ENCODE measurements at regions not wholly inside any gene's neighbourhood (a gene's known extent, or its start where the extent isn't known, plus 50 kb on each side); places are given as distances from the start of the nearest gene placed in this dataset.

GRCh38 chr13:75910591-75910990, 274.5 kb downstream of the LMO7 start:
- DNase-seq (ENCODE audit: low read depth in 1 of 2, low spot score in 2 of 2) (no peak), FAIRE-seq (no peak)
- H3K9ac ChIP-seq (replicated peaks in 1 of 4; ENCODE audit: extremely low read depth in 1 of 4, low read depth in 3 of 4, low read length in 3 of 4): no peak overlapping the region
- no peak overlapping the region for H2AFZ ChIP-seq (ENCODE audit: low read length)
- H3K27ac ChIP-seq (ENCODE audit: low read depth, low read length): no peak overlapping the region
- H3K18ac ChIP-seq (ENCODE audit: extremely low read depth, low read length): no peak overlapping the region
- no peak overlapping the region for H3K4ac ChIP-seq (replicated peaks; ENCODE audit: insufficient read length, low read depth, low read length)
- no peak overlapping the region for H3K4me3 ChIP-seq (ENCODE audit: extremely low read depth in 1 of 4, insufficient read depth in 2 of 4, low read depth in 3 of 4, low read length in 4 of 4)
- no peak overlapping the region for H2BK5ac ChIP-seq (ENCODE audit: low read depth, low read length)
- H3K23ac ChIP-seq (ENCODE audit: insufficient read length): no peak overlapping the region
- no peaks in the 10 kb centered on the region for H3K27me3 ChIP-seq (replicated peaks in 1 of 4; ENCODE audit: control insufficient read depth in 3 of 4, extremely low read depth in 1 of 4, insufficient read depth in 3 of 4, low read length in 3 of 4)
- no peaks in the 10 kb centered on the region for H3K79me2 ChIP-seq (ENCODE audit: control insufficient read depth in 1 of 2, insufficient read depth in 2 of 2, low read length in 2 of 2)
- CTCF ChIA-PET (ENCODE audit: partially characterized antibody): interaction anchor here (1.1 to 6.4 kb wide), 3 partner anchors 34 to 41 kb away, joined by 3 to 31 read pairs (median 22); no protein-coding TSS in a partner anchor
- H2BK15ac ChIP-seq (ENCODE audit: low read length): no peak overlapping the region
- no peaks in the 10 kb centered on the region for H3K79me1 ChIP-seq (ENCODE audit: low read depth, low read length)
- H3K4me2 ChIP-seq (ENCODE audit: insufficient read depth in 1 of 2, low read depth in 2 of 2, low read length in 2 of 2): no peak overlapping the region
- whole genome bisulfite sequencing, 2 experiments (ENCODE audit: extremely low coverage in 1 of 2, insufficient coverage in 1 of 2, insufficient read length in 1 of 2, insufficient replicate concordance in 2 of 2, low coverage in 1 of 2, low lambda C conversion rate in 2 of 2, missing lambda C conversion rate in 1 of 2): 82% methylated on average over 2 of the region's 2 CpGs; no CpG with 5 or more reads in 1 of the 2 experiments
- H3K4me1 ChIP-seq (replicated peaks in 1 of 4; ENCODE audit: control insufficient read depth in 3 of 4, insufficient read depth in 4 of 4, low read length in 3 of 4): no peaks in the 10 kb centered on the region
- no peaks in the 10 kb centered on the region for H4K20me1 ChIP-seq (replicated peaks in 1 of 2; ENCODE audit: control insufficient read depth in 1 of 2, insufficient read depth in 2 of 2, low read length in 2 of 2)
- H2BK20ac ChIP-seq (ENCODE audit: low read length): no peak overlapping the region
- H3K9me3 ChIP-seq (ENCODE audit: insufficient read depth in 2 of 2, low read depth in 1 of 2, low read length in 1 of 2): no peaks in the 10 kb centered on the region
- no peak overlapping the region for H2BK120ac ChIP-seq (replicated peaks; ENCODE audit: low read depth, low read length)
- H4K5ac ChIP-seq (ENCODE audit: insufficient read length, low read depth, low read length): no peak overlapping the region
- H3K14ac ChIP-seq (ENCODE audit: insufficient read length): no peak overlapping the region
- H2AK5ac ChIP-seq (ENCODE audit: low read depth, low read length): no peak overlapping the region
- H3K36me3 ChIP-seq (ENCODE audit: control insufficient read depth in 2 of 4, insufficient read depth in 4 of 4, low read length in 3 of 4): no peaks in the 10 kb centered on the region
- no peak overlapping the region for H3K56ac ChIP-seq (replicated peaks; ENCODE audit: insufficient read length, low read depth, low read length)
- H4K8ac ChIP-seq (ENCODE audit: extremely low read depth, insufficient read depth, low read length): no peak overlapping the region
- POLR2A ChIA-PET (ENCODE audit: partially characterized antibody): no interaction called here
- no peak overlapping the region for H4K91ac ChIP-seq (replicated peaks; ENCODE audit: insufficient read length, low read length)
- no peaks in the 10 kb centered on the region for H3K23me2 ChIP-seq (ENCODE audit: low read depth, low read length)
- no peak overlapping the region for H2BK12ac ChIP-seq (ENCODE audit: low read depth, low read length)
- TF ChIP-seq RXRA (IDR thresholded peaks at IDR 0.05; ENCODE audit: insufficient read depth, low read depth, low read length): no peak
- no peak for TF ChIP-seq HDAC6 (IDR thresholded peaks at IDR 0.05; ENCODE audit: low read depth, low read length)
- no peak for TF ChIP-seq POLR2AphosphoS5 (IDR thresholded peaks at IDR 0.05; ENCODE audit: low read depth, low read length)
- TF ChIP-seq BACH1 (IDR thresholded peaks at IDR 0.05; ENCODE audit: low read length): no peak
- no peak for TF ChIP-seq POU5F1 (IDR thresholded peaks at IDR 0.05; ENCODE audit: low read depth, low read length)
- no peak for TF ChIP-seq GABPA (IDR thresholded peaks at IDR 0.05; ENCODE audit: borderline replicate concordance, insufficient read depth, low read length)
- no peak for TF ChIP-seq MAX (IDR thresholded peaks at IDR 0.05)
- TF ChIP-seq CHD2 (IDR thresholded peaks at IDR 0.05; ENCODE audit: low read length): no peak
- TF ChIP-seq SIRT6 (IDR thresholded peaks at IDR 0.05; ENCODE audit: low read length): no peak
- no peak for TF ChIP-seq YY1 (IDR thresholded peaks at IDR 0.05; ENCODE audit: low read depth, low read length)
- TF ChIP-seq SP1 (IDR thresholded peaks at IDR 0.05; ENCODE audit: low read depth, low read length): no peak

All from H1 (cell line).